T-helper 9 cell (primary cell): ENCODE measurements at regions not wholly inside any gene's neighbourhood (a gene's known extent, or its start where the extent isn't known, plus 50 kb on each side); places are given as distances from the start of the nearest gene placed in this dataset.

Source experiments
- DNase-seq: peaks from one replicate; pipeline ENCODE4 v3.0.0-alpha.2; 2020

- DNase-seq, result no peak
These were observed 128.3 kb downstream of the AACS start for GRCh38 chr12:125193376-125194152.

GRCh38 chr12:125194163-125194773, 129.0 kb downstream of the AACS start:
- no peak for DNase-seq

- no peak for DNase-seq
These were observed 129.8 kb downstream of the AACS start for GRCh38 chr12:125194987-125195386.

- no peak for DNase-seq
These were observed 132.1 kb downstream of the AACS start for GRCh38 chr12:125197326-125197725.

- no peak for DNase-seq
These were observed 133.4 kb downstream of the AACS start for GRCh38 chr12:125198652-125199051.

- no peak for DNase-seq
These were observed 135.9 kb downstream of the AACS start for GRCh38 chr12:125201090-125201489.

GRCh38 chr12:125201940-125202339, 136.7 kb downstream of the AACS start:
- DNase-seq, result no peak

- no peak for DNase-seq
These were observed 137.2 kb downstream of the AACS start for GRCh38 chr12:125202421-125202820.

- no peak for DNase-seq
These were observed 138.0 kb downstream of the AACS start for GRCh38 chr12:125203145-125203765.

- no peak for DNase-seq
These were observed 140.2 kb downstream of the AACS start for GRCh38 chr12:125205386-125205785.

- no peak for DNase-seq
These were observed 141.5 kb downstream of the AACS start for GRCh38 chr12:125206711-125207110.

- DNase-seq, result no peak
These were observed 143.1 kb downstream of the AACS start for GRCh38 chr12:125208334-125208733.

- DNase-seq, result no peak
These were observed 143.7 kb downstream of the AACS start for GRCh38 chr12:125208942-125209341.

GRCh38 chr12:125210104-125210755, 145.0 kb downstream of the AACS start:
- no peak for DNase-seq

GRCh38 chr12:125211464-125211863, 146.2 kb downstream of the AACS start:
- DNase-seq, result no peak

GRCh38 chr12:125214289-125214688, 149.1 kb downstream of the AACS start:
- DNase-seq, result no peak

GRCh38 chr12:125216756-125217155, 151.5 kb downstream of the AACS start:
- DNase-seq, result no peak

GRCh38 chr12:125217308-125217707, 152.1 kb downstream of the AACS start:
- no peak for DNase-seq

GRCh38 chr12:125218952-125219351, 153.7 kb downstream of the AACS start:
- DNase-seq, result no peak

GRCh38 chr12:125220404-125221273, 155.4 kb downstream of the AACS start:
- DNase-seq, result no peak

GRCh38 chr12:125221602-125222001, 156.4 kb downstream of the AACS start:
- no peak for DNase-seq

- no peak for DNase-seq
These were observed 157.6 kb downstream of the AACS start for GRCh38 chr12:125222876-125223275.

- no peak for DNase-seq
These were observed 160.4 kb downstream of the AACS start for GRCh38 chr12:125225641-125226040.
